ENCODE measurements at regions not wholly inside any gene's neighbourhood (a gene's known extent, or its start where the extent isn't known, plus 50 kb on each side); places are given as distances from the start of the nearest gene placed in this dataset.
A peak's percentile ranks its signal among the peaks of the same experiment; 100 is the strongest.

DNA sequence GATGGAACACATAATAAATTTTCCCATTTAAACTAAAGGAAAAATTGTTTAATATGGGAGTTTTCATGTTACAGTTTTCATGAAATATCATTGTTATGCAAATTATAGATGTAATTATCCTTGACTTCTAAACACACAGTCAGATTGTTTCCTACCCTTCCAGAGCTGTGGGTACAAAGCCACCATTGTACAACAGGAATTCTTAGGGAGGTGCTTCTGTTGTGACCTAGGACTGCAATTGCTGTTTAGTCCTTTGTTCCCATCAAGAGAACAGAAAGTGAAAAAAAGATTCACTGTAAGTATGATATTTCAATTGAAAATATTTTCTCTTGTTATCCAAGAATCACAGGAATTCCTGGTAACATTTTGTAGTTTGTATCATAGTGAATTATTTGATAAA lies 455.3 kb upstream of the NAALADL2 start:
- no peak for DNase-seq (ENCODE audit: low spot score)

DNA sequence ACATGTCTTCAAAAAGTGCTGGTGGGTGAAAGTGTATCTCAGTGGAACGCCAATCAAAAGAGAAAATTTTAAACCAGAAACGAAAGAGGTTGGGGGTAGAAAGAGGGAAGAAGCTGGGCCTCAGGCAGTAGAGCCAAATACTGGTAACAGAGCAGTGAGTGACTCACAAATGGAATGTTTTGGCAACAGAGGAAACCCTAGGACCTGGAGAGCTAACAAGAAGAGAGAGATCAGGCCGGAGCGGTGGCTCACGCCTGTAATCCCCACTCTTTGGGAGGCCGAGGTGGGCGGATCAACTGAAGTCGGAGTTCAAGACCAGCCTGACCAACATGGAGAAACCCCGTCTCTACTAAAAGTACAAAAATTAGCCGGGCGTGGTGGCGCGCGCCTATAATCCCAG lies 450.8 kb upstream of the NAALADL2 start:
- DNase-seq (ENCODE audit: low spot score) = no peak

DNA sequence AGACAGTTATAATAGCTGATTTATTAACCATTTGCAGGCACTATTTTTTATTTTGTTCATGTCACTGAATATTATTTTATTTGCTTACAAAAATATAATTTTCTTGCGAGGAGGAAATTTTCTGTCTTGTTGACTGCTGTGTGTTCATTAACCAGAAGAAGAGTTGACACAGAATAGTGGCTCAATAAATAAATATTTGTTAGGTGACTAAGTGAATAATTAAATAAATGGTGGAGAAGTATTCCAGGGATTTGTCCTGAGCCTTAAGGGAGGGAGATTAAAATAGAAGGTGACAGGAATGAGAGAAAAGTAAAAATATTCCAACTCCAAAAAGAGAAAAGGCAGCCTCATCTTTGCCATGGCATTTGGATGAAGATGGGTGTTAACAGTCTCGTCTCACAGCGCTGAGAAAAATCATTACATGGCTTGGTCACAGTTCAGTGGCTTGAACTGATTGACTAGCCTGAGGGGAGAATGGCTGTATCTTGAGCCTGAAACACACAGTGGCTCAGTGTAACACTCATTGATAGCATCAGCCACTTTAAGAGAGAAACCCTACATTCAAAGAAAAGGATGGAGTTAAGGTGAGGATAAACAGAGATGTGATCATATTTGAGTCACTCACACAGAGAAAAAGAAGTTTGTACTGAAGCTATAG lies 449.9 kb upstream of the NAALADL2 start:
- no peak for DNase-seq (ENCODE audit: low spot score)

DNA sequence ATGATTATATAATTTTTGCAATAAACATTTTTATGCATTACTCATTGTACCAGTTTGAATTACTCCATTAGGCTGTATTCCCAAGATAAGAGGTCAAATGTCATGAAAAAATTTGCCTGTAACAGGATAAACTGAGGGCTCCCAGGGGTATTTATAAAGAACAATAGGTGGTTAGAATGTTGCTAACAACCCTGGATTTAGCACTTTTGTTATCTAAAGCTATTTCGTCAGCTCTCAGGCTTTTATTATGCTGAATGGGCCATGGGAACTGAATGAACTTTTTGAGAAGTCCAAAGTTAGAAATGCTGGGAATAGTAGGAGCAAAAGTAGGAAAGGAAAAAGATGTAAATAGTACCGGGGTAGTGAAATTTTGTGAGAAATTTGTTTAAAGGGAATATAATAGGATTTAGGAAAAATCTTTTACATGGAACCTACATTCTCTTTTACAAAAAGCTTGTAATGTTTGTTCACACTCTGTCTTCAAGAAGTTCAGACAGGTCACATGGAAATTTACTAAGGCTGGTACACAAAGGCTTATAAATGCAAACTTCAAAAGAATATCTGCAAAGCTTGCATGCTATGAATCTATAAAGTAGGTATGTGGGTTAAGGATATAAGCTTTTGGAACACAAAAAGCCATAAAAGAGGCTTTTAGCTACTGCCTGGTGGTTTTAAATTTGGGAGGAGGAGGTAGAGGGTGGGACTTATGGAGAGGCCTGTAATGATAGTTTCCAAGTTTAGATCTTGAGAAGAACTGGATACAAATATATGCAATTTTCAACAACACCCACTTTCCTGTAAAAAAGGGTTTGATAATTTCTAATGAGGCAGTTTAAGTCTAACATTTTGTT lies 445.8 kb upstream of the NAALADL2 start:
- no peak for DNase-seq (ENCODE audit: low spot score)

DNA sequence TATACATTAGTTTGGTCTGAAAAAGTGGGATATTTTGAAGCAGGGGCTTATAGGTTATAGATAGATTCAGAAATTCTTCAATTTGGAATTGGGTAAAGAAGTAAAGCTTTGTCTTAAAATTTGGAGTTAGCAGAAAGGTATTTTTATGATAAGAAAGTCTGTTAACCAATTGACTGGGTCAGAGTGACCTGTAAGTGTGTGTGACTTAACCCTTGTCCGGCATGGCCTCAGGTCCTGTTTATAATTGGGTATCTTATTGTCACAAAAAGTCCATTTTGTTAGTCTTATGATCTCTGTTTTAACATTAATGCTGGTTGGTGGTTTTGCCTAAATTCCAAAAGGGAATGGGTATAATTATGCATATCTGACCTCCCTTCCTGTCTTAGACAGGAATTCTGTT lies 444.2 kb upstream of the NAALADL2 start:
- no peak for DNase-seq (ENCODE audit: low spot score)

DNA sequence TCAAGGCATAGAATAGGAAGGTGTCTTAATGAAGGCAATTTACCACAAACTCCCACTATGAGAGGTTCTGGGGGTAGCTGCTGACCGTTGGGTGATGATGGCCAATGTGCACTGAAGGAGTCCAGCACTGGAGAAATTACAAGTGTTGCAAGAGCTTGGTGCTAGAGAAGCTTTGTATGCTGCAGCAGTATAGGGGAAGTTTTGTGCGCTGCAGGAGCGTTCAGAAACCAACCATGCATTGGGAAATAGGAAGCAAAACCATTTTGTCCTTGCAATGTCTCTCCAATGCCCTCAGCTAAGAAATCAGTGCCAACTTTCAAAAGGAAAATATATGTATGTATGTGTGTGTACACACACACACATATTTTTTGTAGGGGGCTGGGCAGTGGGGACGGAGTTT lies 441.6 kb upstream of the NAALADL2 start:
- DNase-seq (ENCODE audit: low spot score) = no peak

DNA sequence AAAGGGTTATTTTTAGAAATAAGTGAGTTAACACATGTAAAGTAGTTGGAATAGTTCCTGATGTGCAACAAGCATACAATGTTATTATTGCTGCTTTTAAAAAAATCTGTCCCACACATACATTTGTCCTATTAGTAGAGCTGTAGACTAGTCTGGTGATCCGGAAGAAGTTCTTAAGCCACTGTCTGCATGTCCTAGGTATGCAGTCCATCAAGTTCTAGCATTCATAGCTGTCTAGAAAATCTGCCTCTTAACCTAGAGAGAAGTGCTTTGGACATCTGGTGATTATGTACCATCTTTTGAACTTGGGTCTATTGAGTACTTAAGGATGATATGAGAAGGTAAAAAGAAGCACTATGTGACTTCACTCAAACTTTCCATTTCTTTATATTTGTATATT lies 439.9 kb upstream of the NAALADL2 start:
- no peak for DNase-seq (ENCODE audit: low spot score)

DNA sequence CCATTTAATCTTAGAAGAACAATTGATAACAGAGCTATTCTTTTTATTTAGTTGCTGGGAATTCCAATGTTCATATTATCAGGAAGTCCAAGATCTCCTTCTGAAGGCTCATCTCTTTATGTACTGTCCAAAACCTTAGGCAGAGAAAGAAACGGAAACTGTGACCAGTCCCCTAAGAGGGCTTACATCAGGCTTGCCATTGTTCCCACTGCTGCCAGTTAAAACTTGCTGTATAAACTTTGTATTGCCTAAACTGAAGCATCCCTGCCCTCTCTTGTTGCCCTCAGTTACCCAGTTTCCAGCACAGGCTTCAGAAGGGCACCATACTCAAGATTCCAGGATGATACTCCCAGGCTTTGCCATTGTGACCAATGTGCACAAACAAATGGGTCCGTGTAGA lies 435.2 kb upstream of the NAALADL2 start:
- DNase-seq (ENCODE audit: low spot score) = no peak

DNA sequence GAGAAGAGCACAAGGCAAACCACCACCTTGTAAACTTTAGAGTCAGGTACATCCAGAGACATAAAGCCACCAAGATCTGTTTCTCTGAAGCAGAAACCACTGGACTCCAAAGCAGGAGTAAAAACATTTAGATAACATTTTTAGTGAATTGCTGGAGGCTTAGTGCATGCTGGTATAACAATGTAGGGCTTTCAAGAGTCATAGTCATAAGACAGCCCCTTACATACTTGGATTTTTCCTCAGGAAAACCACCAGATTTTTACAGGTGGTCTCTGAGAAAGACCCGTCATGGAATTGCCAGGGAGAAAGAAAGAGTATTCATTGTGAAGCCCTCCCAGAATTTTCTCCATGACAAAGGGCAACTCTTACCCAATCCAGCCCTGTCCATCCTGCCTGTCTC lies 434.5 kb upstream of the NAALADL2 start:
- DNase-seq (ENCODE audit: low spot score) = no peak

DNA sequence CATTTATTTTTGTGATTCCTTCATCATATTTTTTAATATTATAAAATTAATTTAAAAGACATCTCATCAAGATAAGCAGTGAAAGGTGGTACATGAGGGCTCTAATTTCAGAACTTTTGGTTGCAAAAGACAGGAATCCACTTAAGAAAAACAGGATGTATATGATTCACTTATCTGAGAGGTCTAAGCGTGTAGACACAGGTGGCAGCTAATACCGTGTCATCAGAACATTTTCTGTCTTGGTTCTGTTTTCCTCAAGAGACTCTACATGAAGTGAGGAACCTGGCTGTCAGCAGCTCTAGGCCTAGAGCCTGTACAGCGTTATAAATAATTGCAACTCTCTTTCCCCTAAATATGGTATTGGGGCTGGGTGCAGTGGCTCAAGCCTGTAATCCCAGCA lies 433.7 kb upstream of the NAALADL2 start:
- DNase-seq (ENCODE audit: low spot score) = no peak

DNA sequence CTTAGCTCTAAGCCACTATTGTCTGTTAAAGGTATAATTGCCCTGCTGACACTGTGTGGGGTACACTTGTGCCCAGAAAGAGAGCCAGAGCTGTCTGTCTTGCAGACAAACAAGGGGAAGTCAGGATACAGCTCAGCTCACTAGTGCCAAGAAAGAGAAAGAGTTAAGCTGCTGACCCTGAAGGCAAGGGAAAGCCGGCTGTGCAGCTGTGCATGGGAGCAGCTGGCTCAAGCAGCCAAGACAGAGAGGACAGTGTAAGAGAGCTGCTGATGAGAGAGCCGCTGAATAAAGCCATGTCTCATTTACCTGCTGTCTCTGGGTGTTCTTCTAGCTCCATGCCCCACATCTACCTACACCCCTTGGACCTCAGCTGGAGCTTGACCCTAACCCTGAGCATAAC lies 428.1 kb upstream of the NAALADL2 start:
- no peak for DNase-seq (ENCODE audit: low spot score)

DNA sequence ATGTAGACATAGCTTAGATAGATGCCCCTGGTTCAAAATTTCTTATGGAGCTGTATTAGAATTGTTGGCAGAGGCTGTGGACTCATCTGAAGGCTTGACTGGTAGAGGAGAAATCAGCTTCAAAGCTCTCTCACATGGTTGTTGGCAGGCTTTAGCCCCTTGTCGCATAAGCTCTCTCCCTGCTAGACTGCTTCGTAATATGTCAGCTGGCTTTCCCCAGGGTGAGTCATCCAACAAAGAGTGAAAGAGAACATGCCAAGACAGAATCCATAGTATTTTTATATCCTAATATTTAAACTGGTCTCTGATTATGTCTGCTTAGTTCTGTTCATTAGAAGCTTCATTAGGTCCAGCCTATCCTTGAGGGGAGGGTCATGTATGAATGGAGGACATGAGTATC lies 427.4 kb upstream of the NAALADL2 start:
- no peak for DNase-seq (ENCODE audit: low spot score)

DNA sequence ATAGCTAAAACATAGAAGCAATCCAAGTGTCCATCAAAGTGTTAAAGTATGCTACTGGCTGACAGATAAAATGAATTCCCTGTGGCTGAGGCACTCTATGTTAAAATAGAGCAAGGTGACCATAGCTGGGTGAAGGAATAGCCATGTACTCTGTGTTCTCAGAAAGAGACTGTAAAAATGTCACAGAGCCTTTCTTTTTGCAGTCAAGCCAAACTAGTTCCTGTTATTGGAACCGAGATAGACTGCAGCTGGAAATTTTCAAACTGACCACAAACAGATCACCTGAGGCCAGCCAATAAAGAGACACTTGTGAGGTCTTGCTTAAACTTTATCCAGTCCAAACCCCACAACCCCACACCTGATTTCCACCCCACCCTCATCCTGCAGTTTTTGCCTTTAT lies 422.8 kb upstream of the NAALADL2 start:
- no peak for DNase-seq (ENCODE audit: low spot score)

DNA sequence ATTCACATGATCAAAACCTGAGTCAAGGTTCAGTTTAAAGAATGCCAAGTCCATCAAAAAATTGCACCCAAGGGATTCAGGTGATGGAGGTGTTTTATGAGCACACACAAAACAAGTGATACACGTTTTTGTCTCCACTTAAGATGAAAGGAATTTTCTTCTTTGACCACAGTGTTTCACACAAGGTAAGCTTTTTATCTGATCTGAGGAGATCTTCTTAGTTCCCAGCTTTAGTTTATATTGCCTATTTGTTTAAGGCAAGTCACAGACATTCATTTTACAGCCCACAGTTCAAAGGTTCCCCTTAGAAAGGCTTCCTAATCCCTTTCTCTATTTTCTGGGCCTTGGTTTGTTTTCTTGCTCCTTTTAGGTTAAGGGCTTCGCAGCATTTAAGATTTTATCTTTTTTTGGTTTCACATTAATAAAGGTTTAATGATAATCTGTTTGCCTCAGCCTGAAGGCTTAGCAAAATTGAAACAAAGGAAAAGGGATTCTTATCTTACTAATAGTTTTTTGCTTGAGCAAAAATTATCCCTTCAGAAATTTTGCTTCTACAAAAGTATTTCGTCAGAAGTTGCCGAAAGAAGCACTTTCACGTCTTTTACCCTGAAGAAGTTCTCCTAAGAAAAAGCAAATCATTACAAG lies 420.5 kb upstream of the NAALADL2 start:
- DNase-seq (ENCODE audit: low spot score) = no peak

DNA sequence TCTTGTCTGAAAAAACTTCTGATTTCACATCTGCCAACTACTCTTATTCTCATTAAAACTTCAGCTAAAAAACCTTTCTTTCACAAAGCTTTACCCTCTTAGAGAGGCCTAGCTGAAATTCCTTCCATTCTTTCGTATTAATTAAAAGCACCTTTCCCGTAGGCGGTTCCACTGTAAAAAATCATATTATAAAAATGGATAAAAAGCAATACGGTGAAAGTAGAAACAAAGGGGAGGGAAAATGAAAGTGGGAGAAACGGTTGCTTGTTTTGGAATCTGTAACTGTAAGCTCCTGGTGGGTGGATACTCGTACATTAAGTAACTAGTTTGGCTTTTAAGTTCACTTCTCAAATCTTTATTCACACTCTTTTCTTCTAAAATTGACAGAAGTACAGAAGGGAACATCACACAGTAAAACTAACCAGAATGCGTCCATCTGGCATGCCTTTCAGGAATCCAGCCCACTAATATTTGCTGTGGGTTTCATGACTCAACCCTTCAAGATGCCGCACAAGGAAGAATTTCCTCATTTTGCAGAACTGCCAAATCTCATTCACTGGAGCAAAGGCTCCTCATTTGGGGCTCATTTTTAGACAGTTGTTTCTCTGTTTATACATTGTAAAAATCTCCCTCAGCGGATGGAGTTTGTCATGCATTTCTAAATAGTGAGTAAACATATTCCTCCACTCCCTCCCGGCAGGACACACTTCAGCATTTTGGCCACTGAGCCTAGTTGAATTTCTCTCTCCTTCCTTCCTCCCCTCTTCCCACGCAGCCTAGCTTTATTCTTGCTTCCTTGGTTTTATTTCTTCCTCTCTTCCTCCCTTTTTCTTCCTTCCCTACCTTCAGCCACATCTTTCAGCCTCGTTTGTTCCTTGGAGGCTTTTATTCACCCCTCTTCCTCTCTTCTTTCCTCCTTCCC lies 419.5 kb upstream of the NAALADL2 start:
- DNase-seq (ENCODE audit: low spot score) = peak; percentile 76

DNA sequence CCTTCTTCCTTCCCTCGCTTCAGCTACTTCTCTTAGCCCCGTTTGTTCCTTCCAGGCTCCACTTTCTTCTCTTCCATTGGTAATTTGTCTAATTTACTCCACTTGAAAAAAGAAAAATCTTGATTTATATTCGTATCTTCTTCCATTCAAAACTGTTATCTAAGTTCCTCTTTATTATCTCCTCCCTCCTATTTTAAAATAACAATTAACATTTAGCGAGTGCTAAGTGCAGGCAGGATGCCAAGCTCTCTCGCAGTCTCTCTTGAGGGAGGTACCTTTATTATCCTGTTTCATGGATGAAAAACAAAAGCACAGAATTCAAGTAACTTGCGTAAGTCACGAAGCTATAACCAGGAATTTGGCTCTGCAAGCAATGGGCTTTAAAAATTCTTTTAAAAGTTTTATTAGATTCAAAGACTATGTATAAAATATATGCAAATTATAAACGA lies 418.9 kb upstream of the NAALADL2 start:
- DNase-seq (ENCODE audit: low spot score) = no peak

DNA sequence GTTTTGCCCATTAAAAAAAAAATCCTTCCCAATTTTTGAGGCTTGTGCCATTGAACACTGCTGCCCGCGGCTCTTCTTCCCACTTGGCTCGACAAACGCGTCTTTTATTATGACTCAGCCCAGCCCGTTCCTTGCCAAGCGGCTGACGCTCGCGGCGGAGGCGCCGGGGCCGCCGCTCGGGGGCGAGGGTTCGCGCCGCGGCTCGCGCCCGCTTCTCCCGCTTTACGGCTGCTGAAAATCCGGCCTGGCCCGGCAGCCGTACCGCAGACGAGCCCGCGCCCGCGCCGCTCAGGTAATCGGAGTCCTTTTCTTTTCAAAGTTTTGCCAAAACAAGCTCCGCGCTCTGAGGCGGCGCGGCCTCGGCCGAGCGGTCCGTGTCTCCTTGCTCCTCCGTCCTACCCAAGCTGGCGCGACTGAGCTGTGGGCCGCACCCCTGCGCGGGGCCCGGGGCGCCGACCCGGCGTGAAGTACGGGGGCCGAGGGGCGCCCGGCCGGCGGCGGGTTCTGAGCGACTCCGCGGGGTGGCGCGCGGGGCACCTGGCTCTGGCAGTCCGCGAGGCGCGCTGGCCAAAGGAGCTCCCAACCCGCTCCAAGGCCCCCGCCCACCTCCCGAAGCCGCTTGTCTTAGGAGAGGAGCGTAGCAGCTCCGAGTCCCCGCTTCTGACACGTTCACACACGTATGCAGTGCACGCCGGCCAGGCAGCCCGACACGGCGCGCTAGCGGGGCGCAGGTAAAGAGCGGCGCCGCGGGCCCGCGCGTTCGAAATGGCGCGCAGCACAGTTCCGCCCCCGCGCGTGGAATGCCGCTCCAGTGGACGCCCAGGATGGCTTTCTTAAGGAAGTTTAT lies 418.2 kb upstream of the NAALADL2 start:
- peak; percentile 94 for DNase-seq (ENCODE audit: low spot score)

DNA sequence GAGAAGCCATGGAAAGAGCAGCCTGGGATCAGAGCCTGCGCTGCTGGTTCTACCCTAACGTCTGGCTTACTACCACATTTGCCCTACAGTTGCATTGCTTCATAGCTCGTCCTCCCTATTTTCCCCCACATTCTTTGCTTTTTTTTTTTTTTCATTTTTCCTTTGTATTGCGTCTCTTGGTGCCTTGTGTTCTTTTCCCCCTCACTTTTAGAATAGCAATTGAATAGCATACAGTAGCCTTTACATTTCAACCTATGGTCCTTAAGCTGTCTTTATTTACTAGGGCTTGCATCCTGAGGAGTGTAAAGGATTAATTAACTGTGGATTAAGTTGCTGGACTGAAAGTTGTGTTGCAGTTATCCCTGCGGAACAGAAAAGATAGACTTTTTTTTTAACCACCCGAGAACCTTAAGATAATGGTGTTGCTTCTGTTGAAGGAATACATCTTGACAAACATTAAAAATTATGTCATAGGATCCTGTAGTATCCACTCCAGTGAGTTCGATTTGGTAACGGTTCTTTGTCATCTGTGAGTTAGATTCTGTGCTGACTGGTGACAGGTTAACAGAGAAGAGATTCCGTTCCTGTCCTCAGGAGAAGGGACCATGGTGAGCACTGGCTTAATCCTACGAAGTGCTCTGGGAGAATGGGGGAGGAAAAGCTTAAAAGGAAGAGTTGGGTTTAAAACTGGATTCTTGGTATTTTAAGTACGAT lies 417.4 kb upstream of the NAALADL2 start:
- no peak for DNase-seq (ENCODE audit: low spot score)

DNA sequence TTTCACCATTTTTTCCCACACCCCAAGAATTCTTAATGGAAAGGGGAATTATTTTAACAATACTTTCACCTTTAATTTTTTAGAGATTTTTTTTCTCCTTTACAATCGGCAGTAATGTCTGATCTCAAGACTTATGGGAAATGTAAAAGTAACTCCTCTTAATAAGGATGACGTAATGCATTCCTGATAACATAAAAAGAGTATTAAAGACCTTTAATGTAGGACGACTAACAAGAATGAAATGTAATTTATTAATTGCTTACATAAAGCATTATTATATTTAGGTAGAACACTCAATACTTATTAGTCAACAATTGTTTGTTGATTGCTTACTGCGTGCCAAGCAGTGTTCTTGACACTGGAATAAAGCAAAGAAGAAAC lies 416.8 kb upstream of the NAALADL2 start:
- no peak for DNase-seq (ENCODE audit: low spot score)

DNA sequence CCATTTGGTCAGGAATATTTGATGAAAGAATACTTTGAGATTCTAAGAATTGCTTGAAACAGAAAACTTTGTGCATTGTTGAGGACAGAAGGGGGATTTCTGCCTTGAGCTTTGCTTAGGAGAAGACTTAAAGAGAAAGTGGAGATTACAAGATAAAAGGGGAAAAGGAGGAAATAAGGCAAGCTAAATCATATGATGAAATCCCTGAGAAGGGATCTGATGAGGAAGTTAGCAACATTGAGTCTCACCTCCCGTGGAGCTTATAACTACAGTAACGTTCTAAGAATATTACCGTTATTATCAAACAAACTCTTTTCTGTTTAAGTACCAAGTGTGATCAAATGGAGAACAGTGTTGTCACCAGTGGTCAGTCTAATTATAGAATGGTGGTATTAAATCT lies 414.7 kb upstream of the NAALADL2 start:
- DNase-seq (ENCODE audit: low spot score) = no peak

DNA sequence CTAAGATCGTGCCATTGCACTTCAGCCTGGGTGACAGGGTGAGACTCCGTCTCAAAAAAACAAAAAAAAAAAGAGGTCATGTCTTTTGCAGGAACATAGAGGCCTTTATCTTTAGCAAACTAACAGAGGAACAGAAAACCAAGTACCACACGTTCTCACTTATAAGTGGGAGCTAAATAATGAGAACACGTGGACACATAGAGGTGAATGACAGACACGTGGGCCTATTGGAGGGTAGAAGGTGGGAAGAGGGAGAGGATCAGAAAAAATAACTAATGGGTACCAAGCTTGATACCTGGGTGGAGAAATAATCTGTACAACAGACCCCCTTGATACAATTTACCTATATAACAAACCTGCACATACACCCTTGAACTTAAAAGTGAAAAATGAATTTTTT lies 401.4 kb upstream of the NAALADL2 start:
- no peak for DNase-seq (ENCODE audit: low spot score)
